ENCODE measurements at regions not wholly inside any gene's neighbourhood (a gene's known extent, or its start where the extent isn't known, plus 50 kb on each side); places are given as distances from the start of the nearest gene placed in this dataset.

DNA sequence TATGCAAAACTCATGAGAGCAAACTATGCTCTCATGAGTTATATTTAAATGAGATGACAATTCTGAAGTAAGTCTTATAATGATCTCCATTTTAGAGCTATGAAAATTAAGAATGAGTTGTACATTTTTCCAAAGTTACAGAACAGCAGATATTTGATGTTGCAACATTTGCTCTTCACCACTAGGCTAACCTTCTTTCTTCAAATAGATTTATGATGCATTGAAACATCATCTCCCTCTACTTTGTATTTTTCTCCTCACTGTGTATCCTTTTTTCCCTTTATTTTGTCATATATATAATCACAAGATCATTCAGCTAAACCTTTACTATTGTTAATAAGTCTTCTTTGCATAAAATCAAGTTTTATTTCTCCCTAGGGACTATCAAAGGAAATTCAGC lies 497.7 kb upstream of the TYRP1 start:
- TF ChIP-seq, protein P1, sequence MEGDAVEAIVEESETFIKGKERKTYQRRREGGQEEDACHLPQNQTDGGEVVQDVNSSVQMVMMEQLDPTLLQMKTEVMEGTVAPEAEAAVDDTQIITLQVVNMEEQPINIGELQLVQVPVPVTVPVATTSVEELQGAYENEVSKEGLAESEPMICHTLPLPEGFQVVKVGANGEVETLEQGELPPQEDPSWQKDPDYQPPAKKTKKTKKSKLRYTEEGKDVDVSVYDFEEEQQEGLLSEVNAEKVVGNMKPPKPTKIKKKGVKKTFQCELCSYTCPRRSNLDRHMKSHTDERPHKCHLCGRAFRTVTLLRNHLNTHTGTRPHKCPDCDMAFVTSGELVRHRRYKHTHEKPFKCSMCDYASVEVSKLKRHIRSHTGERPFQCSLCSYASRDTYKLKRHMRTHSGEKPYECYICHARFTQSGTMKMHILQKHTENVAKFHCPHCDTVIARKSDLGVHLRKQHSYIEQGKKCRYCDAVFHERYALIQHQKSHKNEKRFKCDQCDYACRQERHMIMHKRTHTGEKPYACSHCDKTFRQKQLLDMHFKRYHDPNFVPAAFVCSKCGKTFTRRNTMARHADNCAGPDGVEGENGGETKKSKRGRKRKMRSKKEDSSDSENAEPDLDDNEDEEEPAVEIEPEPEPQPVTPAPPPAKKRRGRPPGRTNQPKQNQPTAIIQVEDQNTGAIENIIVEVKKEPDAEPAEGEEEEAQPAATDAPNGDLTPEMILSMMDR (IDR thresholded peaks at IDR 0.05) = no peak
- TF ChIP-seq, protein P2, sequence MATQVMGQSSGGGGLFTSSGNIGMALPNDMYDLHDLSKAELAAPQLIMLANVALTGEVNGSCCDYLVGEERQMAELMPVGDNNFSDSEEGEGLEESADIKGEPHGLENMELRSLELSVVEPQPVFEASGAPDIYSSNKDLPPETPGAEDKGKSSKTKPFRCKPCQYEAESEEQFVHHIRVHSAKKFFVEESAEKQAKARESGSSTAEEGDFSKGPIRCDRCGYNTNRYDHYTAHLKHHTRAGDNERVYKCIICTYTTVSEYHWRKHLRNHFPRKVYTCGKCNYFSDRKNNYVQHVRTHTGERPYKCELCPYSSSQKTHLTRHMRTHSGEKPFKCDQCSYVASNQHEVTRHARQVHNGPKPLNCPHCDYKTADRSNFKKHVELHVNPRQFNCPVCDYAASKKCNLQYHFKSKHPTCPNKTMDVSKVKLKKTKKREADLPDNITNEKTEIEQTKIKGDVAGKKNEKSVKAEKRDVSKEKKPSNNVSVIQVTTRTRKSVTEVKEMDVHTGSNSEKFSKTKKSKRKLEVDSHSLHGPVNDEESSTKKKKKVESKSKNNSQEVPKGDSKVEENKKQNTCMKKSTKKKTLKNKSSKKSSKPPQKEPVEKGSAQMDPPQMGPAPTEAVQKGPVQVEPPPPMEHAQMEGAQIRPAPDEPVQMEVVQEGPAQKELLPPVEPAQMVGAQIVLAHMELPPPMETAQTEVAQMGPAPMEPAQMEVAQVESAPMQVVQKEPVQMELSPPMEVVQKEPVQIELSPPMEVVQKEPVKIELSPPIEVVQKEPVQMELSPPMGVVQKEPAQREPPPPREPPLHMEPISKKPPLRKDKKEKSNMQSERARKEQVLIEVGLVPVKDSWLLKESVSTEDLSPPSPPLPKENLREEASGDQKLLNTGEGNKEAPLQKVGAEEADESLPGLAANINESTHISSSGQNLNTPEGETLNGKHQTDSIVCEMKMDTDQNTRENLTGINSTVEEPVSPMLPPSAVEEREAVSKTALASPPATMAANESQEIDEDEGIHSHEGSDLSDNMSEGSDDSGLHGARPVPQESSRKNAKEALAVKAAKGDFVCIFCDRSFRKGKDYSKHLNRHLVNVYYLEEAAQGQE (IDR thresholded peaks at IDR 0.05; ENCODE audit: insufficient read depth in 1 of 2, low read depth in 2 of 2, low read length in 1 of 2) = no peak
- TF ChIP-seq TCF7L2 (IDR thresholded peaks at IDR 0.05; ENCODE audit: low read depth, low read length) = no peak
- TF ChIP-seq POLR2AphosphoS5 (IDR thresholded peaks at IDR 0.05; ENCODE audit: low read depth, low read length) = no peak
- TF ChIP-seq SIN3A (IDR thresholded peaks at IDR 0.05; ENCODE audit: borderline replicate concordance, insufficient read depth, low read depth, low read length) = no peak

Data from Panc1 (cell line).